HUES64 (cell line): ENCODE measurements at regions not wholly inside any gene's neighbourhood (a gene's known extent, or its start where the extent isn't known, plus 50 kb on each side); places are given as distances from the start of the nearest gene placed in this dataset.

Experiments
- H3K27ac ChIP-seq: 2 replicates; pipeline ENCODE4 v1.7.0; 2013; ENCODE audit warnings: low read depth, low read length, inconsistent platforms
- H3K27me3 ChIP-seq: 2 replicates; pipeline ENCODE4 v1.6.1; 2013; ENCODE audit warnings: mild to moderate bottlenecking, low read length; ENCODE audit not compliant: insufficient read depth
- H3K36me3 ChIP-seq: 2 replicates; pipeline ENCODE4 v1.6.1; 2013; ENCODE audit warnings: mild to moderate bottlenecking, low read length; ENCODE audit not compliant: insufficient read depth
- H3K4me1 ChIP-seq: 2 replicates; pipeline ENCODE4 v1.6.1; 2013; ENCODE audit warnings: mild to moderate bottlenecking, low read length, moderate library complexity; ENCODE audit not compliant: insufficient read depth
- H3K4me3 ChIP-seq: 2 replicates; pipeline ENCODE4 v1.5.1; 2013; ENCODE audit warnings: mild to moderate bottlenecking, low read length, moderate library complexity
- H3K9ac ChIP-seq: 2 replicates; pipeline ENCODE4 v1.6.1; 2013; ENCODE audit warnings: mild to moderate bottlenecking, low read depth, low read length
- H3K9me3 ChIP-seq: 2 replicates; pipeline ENCODE4 v1.6.1; 2013; ENCODE audit warnings: low read depth, low read length; ENCODE audit not compliant: insufficient read depth
- WGBS: fragments of 150-250, 120-280 bp; methylation state at CpG from one replicate; pipeline ENCODE4 v1.1.7; 2013; ENCODE audit warnings: missing lambda C conversion rate; 5-methylcytosine and 5-hydroxymethylcytosine counted together

- Histone ChIP-seq H3K4me3 (no peak overlapping the region), H3K27me3 (no peaks in the 10 kb centered on the region), H3K36me3 (no peaks in the 10 kb centered on the region), H3K27ac (no peak overlapping the region), H3K9ac (no peak overlapping the region), H3K9me3 (no peaks in the 10 kb centered on the region), H3K4me1 (no peaks in the 10 kb centered on the region)
- 96% methylated on average over 4 of the region's 4 CpGs for WGBS
Observed at GRCh38 chr2:145615626-145616025, 1095.7 kb upstream of the ZEB2 start.

GRCh38 chr2:145609951-145610350 is 1090.0 kb upstream of the ZEB2 start:
- Histone ChIP-seq H3K36me3 (no peaks in the 10 kb centered on the region), H3K27me3 (no peaks in the 10 kb centered on the region), H3K4me1 (no peaks in the 10 kb centered on the region), H3K4me3 (no peak overlapping the region), H3K9ac (no peak overlapping the region), H3K9me3 (no peaks in the 10 kb centered on the region), H3K27ac (no peak overlapping the region)
- 98% methylated on average over 3 of the region's 3 CpGs for WGBS

- 0 out of 2 replicates have a peak, but pooled peaks cover 4% of the 10 kb centered on the region for H3K4me1 ChIP-seq
- no CpG with 5 or more reads among the region's 1 CpG for WGBS
Observed at GRCh38 chr2:145601361-145601925, 1081.5 kb upstream of the ZEB2 start.

GRCh38 chr2:145600811-145601210 is 1080.9 kb upstream of the ZEB2 start:
- 93% methylated on average over 1 of the region's 1 CpG for WGBS
- Histone ChIP-seq H3K27me3 (no peaks in the 10 kb centered on the region), H3K27ac (no peak overlapping the region), H3K36me3 (no peaks in the 10 kb centered on the region), H3K9me3 (no peaks in the 10 kb centered on the region), H3K4me3 (no peak overlapping the region), H3K4me1 (0 out of 2 replicates have a peak, but pooled peaks cover 4% of the 10 kb centered on the region), H3K9ac (no peak overlapping the region)

More at GRCh38 chr2:145601361-145601925, 1081.5 kb upstream of the ZEB2 start:
- Histone ChIP-seq H3K4me3 (no peak overlapping the region), H3K9me3 (no peaks in the 10 kb centered on the region), H3K27me3 (no peaks in the 10 kb centered on the region), H3K9ac (no peak overlapping the region), H3K27ac (no peak overlapping the region), H3K36me3 (no peaks in the 10 kb centered on the region)

GRCh38 chr2:145599756-145600155 is 1079.8 kb upstream of the ZEB2 start:
- H3K4me3 ChIP-seq = no peak overlapping the region
- H3K27ac ChIP-seq = no peak overlapping the region
- H3K27me3 ChIP-seq = no peaks in the 10 kb centered on the region
- H3K9me3 ChIP-seq = no peaks in the 10 kb centered on the region
- no peak overlapping the region for H3K9ac ChIP-seq
- H3K36me3 ChIP-seq = no peaks in the 10 kb centered on the region
- H3K4me1 ChIP-seq = 0 out of 2 replicates have a peak, but pooled peaks cover 4% of the 10 kb centered on the region

- Histone ChIP-seq H3K36me3 (no peaks in the 10 kb centered on the region), H3K4me3 (no peak overlapping the region), H3K4me1 (peaks cover 11% of the 10 kb centered on the region), H3K27ac (no peak overlapping the region), H3K9me3 (no peaks in the 10 kb centered on the region), H3K9ac (no peak overlapping the region), H3K27me3 (no peaks in the 10 kb centered on the region)
- WGBS = 95% methylated on average over 4 of the region's 4 CpGs
Observed at GRCh38 chr2:145598434-145598833, 1078.5 kb upstream of the ZEB2 start.

GRCh38 chr2:145597809-145598208 is 1077.9 kb upstream of the ZEB2 start:
- no peaks in the 10 kb centered on the region for H3K36me3 ChIP-seq
- no peak overlapping the region for H3K9ac ChIP-seq
- H3K27ac ChIP-seq = no peak overlapping the region
- H3K4me3 ChIP-seq = no peak overlapping the region
- peaks cover 16% of the 10 kb centered on the region for H3K4me1 ChIP-seq
- H3K27me3 ChIP-seq = no peaks in the 10 kb centered on the region
- H3K9me3 ChIP-seq = no peaks in the 10 kb centered on the region

GRCh38 chr2:145597006-145597405 is 1077.1 kb upstream of the ZEB2 start:
- Histone ChIP-seq H3K9me3 (no peaks in the 10 kb centered on the region), H3K27ac (no peak overlapping the region), H3K4me3 (no peak overlapping the region), H3K9ac (no peak overlapping the region), H3K27me3 (no peaks in the 10 kb centered on the region), H3K36me3 (no peaks in the 10 kb centered on the region), H3K4me1 (peaks cover 24% of the 10 kb centered on the region)
- 92% methylated on average over 1 of the region's 1 CpG for WGBS

GRCh38 chr2:145596416-145596815 is 1076.5 kb upstream of the ZEB2 start:
- no peak overlapping the region for H3K9ac ChIP-seq
- no peaks in the 10 kb centered on the region for H3K36me3 ChIP-seq
- no peaks in the 10 kb centered on the region for H3K27me3 ChIP-seq
- peaks cover 30% of the 10 kb centered on the region for H3K4me1 ChIP-seq
- 95% methylated on average over 3 of the region's 3 CpGs for WGBS
- no peak overlapping the region for H3K27ac ChIP-seq
- no peaks in the 10 kb centered on the region for H3K9me3 ChIP-seq
- no peak overlapping the region for H3K4me3 ChIP-seq

GRCh38 chr2:145595296-145595695 is 1075.4 kb upstream of the ZEB2 start:
- no peak overlapping the region for H3K4me3 ChIP-seq
- no peak overlapping the region for H3K27ac ChIP-seq
- no peaks in the 10 kb centered on the region for H3K27me3 ChIP-seq
- peaks cover 34% of the 10 kb centered on the region for H3K4me1 ChIP-seq
- 98% methylated on average over 3 of the region's 3 CpGs for WGBS
- no peaks in the 10 kb centered on the region for H3K36me3 ChIP-seq
- H3K9ac ChIP-seq = no peak overlapping the region
- H3K9me3 ChIP-seq = no peaks in the 10 kb centered on the region

- Histone ChIP-seq H3K4me1 (peaks cover 34% of the 10 kb centered on the region), H3K9me3 (no peaks in the 10 kb centered on the region), H3K36me3 (no peaks in the 10 kb centered on the region), H3K27ac (no peak overlapping the region), H3K27me3 (no peaks in the 10 kb centered on the region), H3K4me3 (no peak overlapping the region), H3K9ac (no peak overlapping the region)
- WGBS = 100% methylated on average over 1 of the region's 2 CpGs
Observed at GRCh38 chr2:145593991-145594614, 1074.2 kb upstream of the ZEB2 start.

GRCh38 chr2:145593280-145593679 is 1073.4 kb upstream of the ZEB2 start:
- H3K36me3 ChIP-seq = no peaks in the 10 kb centered on the region
- no peaks in the 10 kb centered on the region for H3K27me3 ChIP-seq
- no peak overlapping the region for H3K27ac ChIP-seq
- peaks cover 34% of the 10 kb centered on the region for H3K4me1 ChIP-seq
- 100% methylated on average over 1 of the region's 1 CpG for WGBS
- no peak overlapping the region for H3K4me3 ChIP-seq
- H3K9ac ChIP-seq = no peak overlapping the region
- H3K9me3 ChIP-seq = no peaks in the 10 kb centered on the region
